K562 (cell line): ENCODE measurements at regions not wholly inside any gene's neighbourhood (a gene's known extent, or its start where the extent isn't known, plus 50 kb on each side); places are given as distances from the start of the nearest gene placed in this dataset.

ENCODE experiments used
- ATAC-seq: fragments of 200-7000 bp; cut with Tn5 transposase; 3 replicates; pipeline ENCODE4 v1.9.1; 2020; ENCODE audit warnings: moderate library complexity
- BruUV-seq: library from RNA; stranded (reverse); fragments of 400-500 nt; replicated peaks from 2 replicates; lab custom pipeline; 2021; lab: Mats Ljungman, UMichigan
- CTCF ChIA-PET: fragments of 300-600 bp; formaldehyde crosslinking; extraction: SDS; loops from one replicate; lab custom pipeline; 2021; ENCODE audit warnings: low intra/inter-chr PET ratio; lab: Yijun Ruan, JAX
- POLR2A ChIA-PET: fragments of 300-600, 350-650 bp; sonication (Branson Sonifier 250); formaldehyde crosslinking; extraction: SDS; loops from one replicate; lab custom pipeline; 2021; ENCODE audit warnings: antibody characterized with exemption, inconsistent platforms; lab: Yijun Ruan, JAX
- DNase-seq, 4 experiments: peaks; one replicate each; pipeline versions ENCODE4 v3.0.0 to v3.0.0-alpha.2; 2011 to 2018; ENCODE audit warnings: low spot score in 3 of 4, mixed read lengths in 3 of 4; ENCODE audit errors: extremely low read depth in 1 of 4
- FAIRE-seq: peaks from 2 replicates; lab custom pipeline; 2011; peaks lifted over from hg19 to GRCh38; lab: Jason Lieb, UNC
- H2AFZ ChIP-seq: 2 replicates; pipeline ENCODE4 v1.6.0; 2011; ENCODE audit warnings: low read depth, low read length, control low read depth, inconsistent platforms
- H3K27ac ChIP-seq: fragments of 200-600 bp; 3 replicates; pipeline ENCODE4 v1.8.0; 2011; ENCODE audit warnings: low read depth, mild to moderate bottlenecking, control low read depth, inconsistent platforms, low read length, moderate library complexity, mixed read lengths; ENCODE audit errors: extremely low read depth
- H3K27me3 ChIP-seq, 2 experiments: fragments of 300-600 bp in 1 of 2; 2 replicates in 1 of 2; 3 replicates in 1 of 2; pipeline versions ENCODE4 v1.6.0 to v1.8.0; 2011; ENCODE audit warnings: inconsistent platforms in 2 of 2, low read length in 2 of 2, mild to moderate bottlenecking in 1 of 2, mixed read lengths in 1 of 2, moderate library complexity in 1 of 2; ENCODE audit not compliant: control insufficient read depth in 2 of 2, insufficient read depth in 2 of 2
- H3K36me3 ChIP-seq: fragments of 300-600 bp; 3 replicates; pipeline ENCODE4 v1.8.0; 2011; ENCODE audit warnings: mild to moderate bottlenecking, low read length, inconsistent platforms; ENCODE audit not compliant: control insufficient read depth, insufficient read depth
- H3K4me1 ChIP-seq, 2 experiments: fragments of 200-600 bp in 1 of 2; replicated peaks in 1 of 2; 2 replicates in 1 of 2; 3 replicates in 1 of 2; pipeline versions ENCODE4 v1.5.1 to v1.8.0; 2011; ENCODE audit warnings: inconsistent platforms in 2 of 2, low read length in 2 of 2, mild to moderate bottlenecking in 1 of 2, mixed read lengths in 1 of 2, moderate library complexity in 1 of 2; ENCODE audit not compliant: control insufficient read depth in 2 of 2, insufficient read depth in 2 of 2
- H3K4me2 ChIP-seq: 2 replicates; pipeline ENCODE4 v1.6.1; 2011; ENCODE audit warnings: low read length, control low read depth, inconsistent platforms, mixed read lengths; ENCODE audit not compliant: insufficient read depth
- H3K4me3 ChIP-seq: fragments of 200-600 bp; sonication (generic), shearing (Covaris generic); 2 replicates; pipeline ENCODE4 v1.5.1; 2016; ENCODE audit warnings: control low read depth, inconsistent platforms
- H3K79me2 ChIP-seq: fragments of 200-600 bp; 3 replicates; pipeline ENCODE4 v1.8.0; 2011; ENCODE audit warnings: low read length, inconsistent platforms; ENCODE audit not compliant: control insufficient read depth, insufficient read depth
- H3K9ac ChIP-seq, 2 experiments: 2 replicates each; pipeline versions ENCODE4 v1.6.0 to v1.6.1; 2011; ENCODE audit warnings: low read depth in 2 of 2, low read length in 2 of 2, control low read depth in 1 of 2, inconsistent platforms in 1 of 2, mild to moderate bottlenecking in 1 of 2, mixed read lengths in 1 of 2; ENCODE audit not compliant: insufficient read depth in 1 of 2
- H3K9me1 ChIP-seq: one replicate; pipeline ENCODE4 v1.6.0; 2011; ENCODE audit warnings: inconsistent platforms, mild to moderate bottlenecking, low read length, moderate library complexity; ENCODE audit not compliant: control insufficient read depth, insufficient read depth
- H3K9me3 ChIP-seq: replicated peaks from 2 replicates; pipeline ENCODE4 v1.5.1; 2011; ENCODE audit warnings: low read depth, low read length, inconsistent platforms; ENCODE audit not compliant: control insufficient read depth, insufficient read depth
- H4K20me1 ChIP-seq: replicated peaks from 2 replicates; pipeline ENCODE4 v1.6.1; 2011; ENCODE audit warnings: low read length, inconsistent platforms, mixed read lengths; ENCODE audit not compliant: control insufficient read depth, insufficient read depth
- ESRRB ChIP-seq: fragments of 250-450 bp; sonication (Bioruptor Pico); IDR thresholded peaks from 2 replicates; pipeline ENCODE4 v1.5.0; 2020; ENCODE audit warnings: mild to moderate bottlenecking, moderate library complexity, borderline replicate concordance
- MAFK ChIP-seq: IDR thresholded peaks from 2 replicates; pipeline ENCODE4 v1.6.1; 2011; ENCODE audit warnings: low read length, improper control_type of control experiment
- NR4A1 ChIP-seq, 2 experiments: fragments of 250-450 bp in 1 of 2; fragments of 450-650 bp in 1 of 2; sonication (Bioruptor Pico) in 1 of 2; IDR thresholded peaks; 2 replicates each; pipeline versions ENCODE4 v1.4.0 to v1.6.1; 2016 to 2020; ENCODE audit warnings: mild to moderate bottlenecking in 2 of 2, missing compliant biosample characterization in 1 of 2, missing genetic modification characterization in 1 of 2, moderate library complexity in 1 of 2
- PTRF ChIP-seq: fragments of 450-650 bp; IDR thresholded peaks from 2 replicates; pipeline ENCODE4 v1.6.1; 2016; ENCODE audit warnings: mild to moderate bottlenecking, missing genetic modification characterization, missing compliant biosample characterization
- WGBS: fragments of 100-300 bp; shearing (Covaris generic); methylation state at CpG from one replicate; pipeline ENCODE4 v1.1.6; 2016; ENCODE audit warnings: low coverage, mixed read lengths; ENCODE audit not compliant: insufficient coverage; ENCODE audit errors: missing lambda C conversion rate; 5-methylcytosine and 5-hydroxymethylcytosine counted together
- in situ Hi-C: fragments of 300-500 bp; cut with MboI; formaldehyde crosslinking; loops from 4 replicates; pipeline ENCODE4 v1.15.0; 2018; ENCODE audit warnings: inconsistent platforms, mixed read lengths
- intact Hi-C: fragments of 100-400 bp; cut with micrococcal nuclease; formaldehyde crosslinking; loops from 2 replicates; pipeline ENCODE4 v1.14.2; 2022
- TF ChIP-seq, protein P1 (sequence below): fragments of 200-800 bp; sonication (Bioruptor generic); IDR thresholded peaks from 2 replicates; pipeline ENCODE4 v1.6.1; 2016; ENCODE audit warnings: missing genetic modification characterization, missing compliant biosample characterization

DNA sequence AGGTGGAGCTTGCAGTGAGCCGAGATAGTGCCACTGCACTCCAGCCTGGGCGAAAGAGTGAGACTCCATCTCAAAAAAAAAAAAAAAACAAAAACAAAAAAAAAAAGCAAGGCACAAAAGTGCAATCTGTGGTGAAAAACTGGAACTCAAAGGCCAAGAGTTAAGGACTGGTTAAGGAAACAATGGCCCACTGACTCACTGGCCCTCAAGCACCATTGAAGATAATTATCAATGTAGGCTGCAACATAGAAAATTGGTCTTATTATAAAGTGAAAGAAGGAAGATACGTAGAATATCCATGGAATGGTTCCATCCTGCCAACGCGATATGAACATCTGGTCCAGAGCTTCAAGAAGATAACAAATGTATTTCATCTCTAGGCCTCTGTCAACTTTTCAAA is 444.2 kb downstream of the SOX9 start:
- no peaks in the 10 kb centered on the region for H3K36me3 ChIP-seq
- TF ChIP-seq, protein P1, sequence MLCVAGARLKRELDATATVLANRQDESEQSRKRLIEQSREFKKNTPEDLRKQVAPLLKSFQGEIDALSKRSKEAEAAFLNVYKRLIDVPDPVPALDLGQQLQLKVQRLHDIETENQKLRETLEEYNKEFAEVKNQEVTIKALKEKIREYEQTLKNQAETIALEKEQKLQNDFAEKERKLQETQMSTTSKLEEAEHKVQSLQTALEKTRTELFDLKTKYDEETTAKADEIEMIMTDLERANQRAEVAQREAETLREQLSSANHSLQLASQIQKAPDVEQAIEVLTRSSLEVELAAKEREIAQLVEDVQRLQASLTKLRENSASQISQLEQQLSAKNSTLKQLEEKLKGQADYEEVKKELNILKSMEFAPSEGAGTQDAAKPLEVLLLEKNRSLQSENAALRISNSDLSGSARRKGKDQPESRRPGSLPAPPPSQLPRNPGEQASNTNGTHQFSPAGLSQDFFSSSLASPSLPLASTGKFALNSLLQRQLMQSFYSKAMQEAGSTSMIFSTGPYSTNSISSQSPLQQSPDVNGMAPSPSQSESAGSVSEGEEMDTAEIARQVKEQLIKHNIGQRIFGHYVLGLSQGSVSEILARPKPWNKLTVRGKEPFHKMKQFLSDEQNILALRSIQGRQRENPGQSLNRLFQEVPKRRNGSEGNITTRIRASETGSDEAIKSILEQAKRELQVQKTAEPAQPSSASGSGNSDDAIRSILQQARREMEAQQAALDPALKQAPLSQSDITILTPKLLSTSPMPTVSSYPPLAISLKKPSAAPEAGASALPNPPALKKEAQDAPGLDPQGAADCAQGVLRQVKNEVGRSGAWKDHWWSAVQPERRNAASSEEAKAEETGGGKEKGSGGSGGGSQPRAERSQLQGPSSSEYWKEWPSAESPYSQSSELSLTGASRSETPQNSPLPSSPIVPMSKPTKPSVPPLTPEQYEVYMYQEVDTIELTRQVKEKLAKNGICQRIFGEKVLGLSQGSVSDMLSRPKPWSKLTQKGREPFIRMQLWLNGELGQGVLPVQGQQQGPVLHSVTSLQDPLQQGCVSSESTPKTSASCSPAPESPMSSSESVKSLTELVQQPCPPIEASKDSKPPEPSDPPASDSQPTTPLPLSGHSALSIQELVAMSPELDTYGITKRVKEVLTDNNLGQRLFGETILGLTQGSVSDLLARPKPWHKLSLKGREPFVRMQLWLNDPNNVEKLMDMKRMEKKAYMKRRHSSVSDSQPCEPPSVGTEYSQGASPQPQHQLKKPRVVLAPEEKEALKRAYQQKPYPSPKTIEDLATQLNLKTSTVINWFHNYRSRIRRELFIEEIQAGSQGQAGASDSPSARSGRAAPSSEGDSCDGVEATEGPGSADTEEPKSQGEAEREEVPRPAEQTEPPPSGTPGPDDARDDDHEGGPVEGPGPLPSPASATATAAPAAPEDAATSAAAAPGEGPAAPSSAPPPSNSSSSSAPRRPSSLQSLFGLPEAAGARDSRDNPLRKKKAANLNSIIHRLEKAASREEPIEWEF: no peak
- TF ChIP-seq PTRF: no peak
- no peak for TF ChIP-seq NR4A1 (CRISPR knock-in tag; IDR thresholded peaks at IDR 0.05)
- TF ChIP-seq NR4A1 (tag; IDR thresholded peaks at IDR 0.05): no peak
- no peak for TF ChIP-seq MAFK
- TF ChIP-seq ESRRB: no peak
- TF ChIP-seq, all 486 proteins: peak for 0
- ATAC-seq (no peak), FAIRE-seq (no peak), DNase-seq (no peak)
- no peak overlapping the region for H3K27ac ChIP-seq
- no peaks in the 10 kb centered on the region; the same call in 1 of the 2 replicates for H4K20me1 ChIP-seq
- BruUV-seq: no TSS peak
- no peaks in the 10 kb centered on the region for H3K9me3 ChIP-seq
- no peaks in the 10 kb centered on the region for H3K79me2 ChIP-seq
- CTCF ChIA-PET: no interaction called here
- in situ Hi-C loops (loop anchor here (10.0 kb wide), 1 partner anchor 620 kb away; no protein-coding TSS in a partner anchor), intact Hi-C loops (loop anchor here (10.0 kb wide), 1 partner anchor 800 kb away; no protein-coding TSS in a partner anchor)
- no peak overlapping the region for H3K4me3 ChIP-seq
- 57% methylated on average over 3 of the region's 5 CpGs for WGBS
- H3K9me1 ChIP-seq: no peaks in the 10 kb centered on the region
- POLR2A ChIA-PET: interaction anchor here (1.2 kb wide), 1 partner anchor 26 kb away, joined by 3 read pairs; no protein-coding TSS in a partner anchor
- H3K9ac ChIP-seq: no peak overlapping the region
- H3K4me1 ChIP-seq: peaks cover 4 to 9% of the 10 kb centered on the region in 2 experiments; a peak in 4 of 5 replicates
- peaks cover 2 to 43% of the 10 kb centered on the region in 2 experiments; a peak in 4 of 5 replicates for H3K27me3 ChIP-seq
- H2AFZ ChIP-seq: no peak overlapping the region
- H3K4me2 ChIP-seq: no peak overlapping the region
